Psoas muscle (tissue), 7 donors: ENCODE measurements at regions not wholly inside any gene's neighbourhood (a gene's known extent, or its start where the extent isn't known, plus 50 kb on each side); places are given as distances from the start of the nearest gene placed in this dataset.

Experiments
- ATAC-seq, 4 donors: fragments of 200-7000 bp; cut with Tn5 transposase; one replicate each; pipeline ENCODE4 v1.9.1; 2020; ENCODE audit warnings: moderate library complexity in 3 of 4, mild to moderate bottlenecking in 2 of 4
- DNase-seq, 2 donors: peaks; one replicate each; pipeline ENCODE4 v3.0.0-alpha.2; 2020
- H3K27ac ChIP-seq: fragments of 200-600 bp; one replicate; pipeline ENCODE4 v1.8.0; 2022
- H3K27me3 ChIP-seq, 3 donors: fragments of 200-600 bp in 1 of 3; one replicate each; pipeline versions ENCODE4 v1.6.1 to v1.8.0; 2013 to 2022; ENCODE audit warnings: low read length in 2 of 3, mild to moderate bottlenecking in 2 of 3, moderate library complexity in 1 of 3; ENCODE audit not compliant: insufficient read depth in 3 of 3
- H3K36me3 ChIP-seq, 2 donors: fragments of 200-600 bp in 1 of 2; one replicate each; pipeline versions ENCODE4 v1.6.1 to v1.8.0; 2013 to 2022; ENCODE audit warnings: low read depth in 1 of 2, mild to moderate bottlenecking in 1 of 2, moderate library complexity in 1 of 2; ENCODE audit not compliant: insufficient read depth in 1 of 2
- H3K4me1 ChIP-seq: fragments of 200-600 bp; one replicate; pipeline ENCODE4 v1.8.0; 2022
- H3K4me3 ChIP-seq: fragments of 200-600 bp; one replicate; pipeline ENCODE4 v1.8.0; 2022; ENCODE audit warnings: mild to moderate bottlenecking
- H3K9me3 ChIP-seq: fragments of 200-600 bp; one replicate; pipeline ENCODE4 v1.8.0; 2022
- WGBS, 3 donors: extraction: QIAGEN DNeasy Blood & Tissue Kit; methylation state at CpG; one replicate each; pipeline versions ENCODE4 v1.1.6 to v1.1.7; 2013; 5-methylcytosine and 5-hydroxymethylcytosine counted together
- intact Hi-C, 2 donors: fragments of 100-400 bp; cut with DNase I; formaldehyde crosslinking; loops; one replicate each; pipeline versions ENCODE4 v1.11.0 to v1.14.2; 2022
- TF ChIP-seq, protein P1 (sequence below): fragments of 200-600 bp; IDR thresholded peaks from one replicate; pipeline ENCODE4 v1.8.0; 2022; ENCODE audit warnings: antibody characterized with exemption
- donor health status: healthy with polysubstance abuse.
- donor health status: DM: no; HTN: no; CAD: no; lungs with moderate emphysema.
- donor health status: Bipolar disorder and iron deficiency.
- donor health status: healthy.
- donor health status: DM: yes; HTN: yes; CAD: no.
- donor health status: DM: no; HTN: no; CAD: no.
- donor health status: DM: yes; HTN: yes; CAD: no.

DNA sequence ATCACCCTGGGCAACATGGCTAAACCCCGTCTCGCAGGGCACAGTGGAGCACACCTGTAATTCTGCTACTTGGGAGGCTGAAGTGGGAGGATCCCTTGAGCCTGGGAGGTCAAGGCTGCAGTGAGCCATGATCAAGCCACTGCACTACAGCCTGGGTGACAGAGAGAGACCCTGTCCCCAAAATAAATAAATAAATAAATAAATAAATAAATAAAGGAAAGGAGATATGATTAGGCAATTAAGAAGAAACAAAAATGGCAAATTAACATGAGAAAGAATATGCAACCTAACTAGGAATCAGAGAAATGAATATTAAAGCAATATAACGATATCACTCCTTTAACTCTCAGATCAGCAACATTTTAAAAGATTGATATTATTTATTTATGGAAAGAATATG is 92.3 kb downstream of the C1D start:
- Histone ChIP-seq H3K4me3 (no peak overlapping the region), H3K27ac (no peak overlapping the region), H3K36me3 (no peaks in the 10 kb centered on the region), H3K4me1 (no peaks in the 10 kb centered on the region), H3K27me3 (no peaks in the 10 kb centered on the region), H3K9me3 (no peaks in the 10 kb centered on the region)
- no peak for DNase-seq
- TF ChIP-seq, protein P1, sequence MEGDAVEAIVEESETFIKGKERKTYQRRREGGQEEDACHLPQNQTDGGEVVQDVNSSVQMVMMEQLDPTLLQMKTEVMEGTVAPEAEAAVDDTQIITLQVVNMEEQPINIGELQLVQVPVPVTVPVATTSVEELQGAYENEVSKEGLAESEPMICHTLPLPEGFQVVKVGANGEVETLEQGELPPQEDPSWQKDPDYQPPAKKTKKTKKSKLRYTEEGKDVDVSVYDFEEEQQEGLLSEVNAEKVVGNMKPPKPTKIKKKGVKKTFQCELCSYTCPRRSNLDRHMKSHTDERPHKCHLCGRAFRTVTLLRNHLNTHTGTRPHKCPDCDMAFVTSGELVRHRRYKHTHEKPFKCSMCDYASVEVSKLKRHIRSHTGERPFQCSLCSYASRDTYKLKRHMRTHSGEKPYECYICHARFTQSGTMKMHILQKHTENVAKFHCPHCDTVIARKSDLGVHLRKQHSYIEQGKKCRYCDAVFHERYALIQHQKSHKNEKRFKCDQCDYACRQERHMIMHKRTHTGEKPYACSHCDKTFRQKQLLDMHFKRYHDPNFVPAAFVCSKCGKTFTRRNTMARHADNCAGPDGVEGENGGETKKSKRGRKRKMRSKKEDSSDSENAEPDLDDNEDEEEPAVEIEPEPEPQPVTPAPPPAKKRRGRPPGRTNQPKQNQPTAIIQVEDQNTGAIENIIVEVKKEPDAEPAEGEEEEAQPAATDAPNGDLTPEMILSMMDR = no peak
- 90 to 94% (median 91%) methylated on average over 3 of the region's 3 CpGs for WGBS, 3 donors
- intact Hi-C loops = no loop called here
- no peak for ATAC-seq

DNA sequence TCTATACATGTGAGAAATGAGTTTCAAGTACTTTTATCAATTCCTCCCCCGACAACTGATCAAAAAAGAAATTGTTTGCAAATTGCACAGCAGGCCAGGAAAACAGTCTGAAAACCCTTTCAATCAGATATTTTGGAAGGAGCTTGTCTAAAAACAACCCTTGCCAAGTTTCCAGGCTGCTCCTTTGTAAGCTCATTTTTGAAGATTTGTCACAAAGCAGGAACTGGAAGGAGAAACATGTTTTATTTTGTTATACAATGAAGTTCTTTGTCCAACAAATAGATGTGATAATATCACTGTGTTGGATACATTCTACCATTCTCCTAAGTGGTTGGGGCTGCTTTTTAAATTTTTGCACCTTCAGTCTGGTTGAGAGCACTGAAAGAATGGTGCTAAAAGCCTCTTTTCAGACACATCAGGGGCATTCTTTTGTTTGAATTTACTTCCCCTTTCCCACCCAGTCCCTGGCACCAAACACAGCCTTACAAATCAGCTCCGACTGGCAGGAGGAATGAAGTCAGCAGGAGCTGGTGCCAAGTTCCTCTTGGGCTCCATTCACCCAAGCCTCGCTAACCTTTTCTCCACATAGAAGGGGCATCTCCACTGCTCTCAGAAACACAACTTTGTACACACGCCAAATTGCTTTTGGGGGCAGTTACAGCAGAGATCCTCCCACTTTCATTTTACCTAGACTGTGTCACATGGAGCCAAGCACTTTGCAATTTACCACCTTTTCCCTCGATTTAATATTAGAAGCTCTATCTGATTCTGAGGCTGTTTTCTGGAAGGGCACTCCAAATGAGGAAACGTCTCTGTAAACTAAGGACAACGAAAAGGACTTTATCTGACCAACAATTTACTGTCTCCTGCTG is 88.0 kb downstream of the C1D start:
- Histone ChIP-seq H3K27ac (no peak overlapping the region), H3K27me3 (peaks cover 0 to 10% (median 0%) of the 10 kb centered on the region in 3 donors), H3K4me3 (no peak overlapping the region), H3K36me3 (no peaks in the 10 kb centered on the region), H3K9me3 (no peaks in the 10 kb centered on the region), H3K4me1 (no peaks in the 10 kb centered on the region)
- peak in 1 of 2 donors; percentile 30 for DNase-seq
- WGBS, 3 donors = 38 to 40% (median 38%) methylated on average over 7 of the region's 7 CpGs
- no peak for ATAC-seq
- intact Hi-C loops = no loop called here
- TF ChIP-seq, protein P1 = no peak

DNA sequence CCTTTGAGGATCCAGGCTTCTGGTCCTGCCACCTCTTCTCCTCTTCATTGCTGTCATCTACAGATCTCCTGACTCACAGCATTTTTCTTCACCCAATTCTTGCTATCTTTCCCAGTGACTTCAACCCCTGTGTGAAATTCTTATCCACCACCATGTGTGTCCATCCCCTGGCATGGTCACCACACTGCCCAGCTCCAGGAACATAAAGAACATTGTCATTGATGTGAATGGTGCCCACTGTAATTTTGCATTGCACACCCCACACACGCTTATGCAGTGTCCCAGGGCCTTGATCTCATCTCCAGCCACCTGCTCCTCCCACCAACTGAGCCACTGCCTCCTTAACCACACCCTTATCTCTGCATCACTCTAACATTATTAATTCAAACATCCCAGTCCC is 85.3 kb downstream of the C1D start:
- no peak overlapping the region for H3K4me3 ChIP-seq
- no peaks in the 10 kb centered on the region for H3K9me3 ChIP-seq
- ATAC-seq (no peak), DNase-seq (no peak)
- intact Hi-C loops = no loop called here
- no peaks in the 10 kb centered on the region for H3K36me3 ChIP-seq
- TF ChIP-seq, protein P1 = no peak
- no peak overlapping the region for H3K27ac ChIP-seq
- 67 to 70% (median 68%) methylated on average over 1 of the region's 1 CpG for WGBS, 3 donors
- H3K27me3 ChIP-seq = peaks cover 0 to 10% (median 0%) of the 10 kb centered on the region in 3 donors
- no peaks in the 10 kb centered on the region for H3K4me1 ChIP-seq

DNA sequence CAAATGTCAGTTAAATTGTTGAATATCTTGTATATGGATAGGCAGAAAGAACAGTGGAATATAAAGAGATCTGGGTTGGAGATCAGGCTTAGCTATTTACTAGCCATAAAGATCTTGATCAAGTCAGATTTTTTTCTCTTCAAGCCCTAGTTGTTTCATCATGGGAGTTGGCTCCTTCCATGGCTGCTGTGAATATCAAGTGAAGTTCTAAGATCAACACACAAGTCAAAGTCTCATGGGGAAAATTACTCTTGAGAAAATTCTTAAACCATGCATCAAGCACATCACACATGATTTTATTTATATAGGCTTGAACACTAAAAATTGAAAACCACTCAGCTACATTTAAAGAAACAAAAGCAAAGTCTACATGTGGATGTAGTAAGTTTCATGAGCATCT is 79.8 kb downstream of the C1D start:
- H3K27me3 ChIP-seq = no peaks in the 10 kb centered on the region
- intact Hi-C loops = no loop called here
- TF ChIP-seq, protein P1 = no peak
- H3K27ac ChIP-seq = no peak overlapping the region
- H3K4me3 ChIP-seq = no peak overlapping the region
- DNase-seq = no peak
- no peaks in the 10 kb centered on the region for H3K4me1 ChIP-seq
- no peak for ATAC-seq
- H3K36me3 ChIP-seq = no peaks in the 10 kb centered on the region
- H3K9me3 ChIP-seq = no peaks in the 10 kb centered on the region

- TF ChIP-seq, protein P1 = no peak
- intact Hi-C loops = no loop called here
- H3K36me3 ChIP-seq = no peaks in the 10 kb centered on the region
- no peaks in the 10 kb centered on the region for H3K27me3 ChIP-seq
- H3K4me1 ChIP-seq = no peaks in the 10 kb centered on the region
- WGBS, 3 donors = 80 to 82% (median 82%) methylated on average over 2 of the region's 2 CpGs
- H3K27ac ChIP-seq = no peak overlapping the region
- H3K4me3 ChIP-seq = no peak overlapping the region
- no peaks in the 10 kb centered on the region for H3K9me3 ChIP-seq
- DNase-seq = no peak
- no peak for ATAC-seq
These were observed 78.2 kb downstream of the C1D start for GRCh38 chr2:67984600-67984999.
